ENCODE measurements at regions not wholly inside any gene's neighbourhood (a gene's known extent, or its start where the extent isn't known, plus 50 kb on each side); places are given as distances from the start of the nearest gene placed in this dataset.

- no peak for TF ChIP-seq CTCF (IDR thresholded peaks at IDR 0.05)
These were observed 109.4 kb downstream of the BARHL2 start for GRCh38 chr1:90607736-90608135.

DNA sequence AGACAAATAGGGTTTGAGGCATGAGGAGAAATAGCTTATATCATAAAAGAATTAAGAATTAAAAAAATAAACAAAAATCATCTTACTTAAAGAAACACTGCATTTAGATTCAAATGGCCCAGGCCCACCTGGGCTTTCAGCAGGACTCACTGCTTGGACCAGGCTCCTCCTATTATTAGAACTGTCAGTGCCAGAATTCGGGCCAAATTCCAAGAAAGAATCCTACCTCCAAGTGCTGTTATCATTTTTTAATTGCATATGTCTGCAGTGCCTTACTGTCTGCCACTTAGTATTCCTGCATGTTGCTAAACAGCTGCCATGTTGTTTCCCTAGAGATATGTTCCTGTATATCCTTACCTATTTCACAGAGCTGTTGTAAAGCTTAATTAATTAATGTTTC, 112.0 kb downstream of the BARHL2 start:
- no peak for TF ChIP-seq CTCF (IDR thresholded peaks at IDR 0.05)

GRCh38 chr1:90593312-90593711, 123.8 kb downstream of the BARHL2 start:
- TF ChIP-seq CTCF (IDR thresholded peaks at IDR 0.05): no peak

DNA sequence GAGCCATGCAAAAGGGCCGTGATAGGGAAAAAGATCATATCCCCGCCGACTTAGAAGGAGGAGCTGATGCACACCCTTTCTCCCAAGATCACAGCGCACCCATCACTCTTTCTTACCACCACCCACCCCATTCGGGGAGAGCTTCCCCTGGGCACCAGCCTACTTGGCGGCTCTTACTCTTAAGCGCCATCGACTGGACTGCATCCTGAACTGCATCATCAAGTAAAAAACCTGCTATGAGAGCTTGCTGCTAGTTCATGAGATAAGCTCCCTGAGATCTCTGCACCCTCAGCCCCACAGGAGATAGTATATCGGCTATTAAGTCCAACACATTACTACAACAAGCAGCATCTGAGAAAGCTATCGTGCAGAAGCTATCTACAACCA, 125.1 kb downstream of the BARHL2 start:
- no peak for TF ChIP-seq CTCF (IDR thresholded peaks at IDR 0.05)

DNA sequence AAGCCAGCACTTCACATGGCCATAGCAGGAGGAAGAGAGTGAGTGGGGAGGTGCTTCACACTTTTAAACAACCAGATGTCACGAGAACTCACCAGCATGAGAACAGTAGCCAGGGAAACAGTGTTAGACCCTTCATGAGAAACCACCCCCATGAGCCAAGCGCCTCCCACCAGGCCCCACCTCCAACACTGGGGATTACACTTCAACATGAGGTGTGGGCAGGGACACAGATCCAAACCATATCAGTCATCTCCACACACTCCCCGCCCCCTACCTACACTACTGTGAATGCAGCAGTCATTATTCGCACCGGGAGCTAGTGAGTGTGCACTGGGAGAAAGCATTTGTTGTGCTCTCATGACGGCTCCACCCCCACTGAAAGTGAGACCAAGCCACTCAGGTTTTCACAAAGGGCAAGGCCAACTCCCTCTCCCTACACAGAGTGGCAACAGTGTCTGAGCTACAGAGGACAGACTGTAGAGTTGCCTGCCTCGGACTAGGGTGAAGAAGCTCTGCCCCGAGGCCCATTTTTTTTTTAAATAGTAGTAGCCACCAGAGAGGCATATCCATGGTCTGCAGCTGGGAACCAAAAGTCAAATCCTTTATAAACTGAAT, 125.6 kb downstream of the BARHL2 start:
- no peak for TF ChIP-seq CTCF (IDR thresholded peaks at IDR 0.05)

- TF ChIP-seq CTCF (IDR thresholded peaks at IDR 0.05): no peak
These were observed 136.9 kb downstream of the BARHL2 start for GRCh38 chr1:90580176-90580575.

DNA sequence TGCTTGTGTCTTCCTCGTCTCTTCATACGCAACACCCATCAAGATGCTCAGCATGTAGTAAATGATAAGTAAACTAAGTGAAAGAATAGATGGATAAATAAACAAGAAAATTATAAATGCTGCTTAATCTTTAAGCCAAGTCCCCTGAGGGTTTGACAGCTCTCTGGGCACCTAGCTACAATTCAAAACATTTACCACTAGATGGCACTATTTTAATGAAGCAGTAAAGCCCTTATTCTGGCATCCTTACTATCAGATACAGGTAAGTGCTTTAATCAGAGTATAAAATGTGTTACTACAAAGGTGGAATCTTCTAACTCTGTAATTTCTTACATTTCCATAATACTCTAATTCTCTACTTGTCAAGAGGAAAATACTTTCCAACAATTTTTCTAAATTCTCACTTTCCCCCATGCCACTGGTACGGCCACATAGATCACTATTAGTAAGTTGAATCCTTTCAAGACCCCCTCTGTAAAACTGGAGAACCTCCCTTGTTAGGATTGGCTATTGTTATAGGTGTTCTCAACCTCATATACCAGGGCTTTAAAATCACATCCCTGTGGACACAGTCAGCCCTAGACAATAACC, 137.8 kb downstream of the BARHL2 start:
- peak; percentile 74 for TF ChIP-seq CTCF (IDR thresholded peaks at IDR 0.05)
